ENCODE measurements at regions not wholly inside any gene's neighbourhood (a gene's known extent, or its start where the extent isn't known, plus 50 kb on each side); places are given as distances from the start of the nearest gene placed in this dataset.
A peak's percentile ranks its signal among the peaks of the same experiment; 100 is the strongest.
"Not testable (repeated sequence)": the region's sequence is repeated elsewhere in the genome, so short reads cannot be mapped to it uniquely, and the experiment has no call there.

- H3K4me3 Mint-ChIP-seq; H3K27me3 Mint-ChIP-seq; H3K36me3 Mint-ChIP-seq; H3K9me3 Mint-ChIP-seq (ENCODE audit: low read depth); H3K27ac Mint-ChIP-seq; H3K4me1 Mint-ChIP-seq (ENCODE audit: low read depth): not testable (repeated sequence)
These were observed 101.7 kb upstream of the FBXO28 start for GRCh38 chr1:224012162-224012561.

GRCh38 chr1:224011751-224012150, 102.2 kb upstream of the FBXO28 start:
- not testable (repeated sequence) for H3K27ac Mint-ChIP-seq; H3K4me1 Mint-ChIP-seq (ENCODE audit: low read depth); H3K4me3 Mint-ChIP-seq; H3K9me3 Mint-ChIP-seq (ENCODE audit: low read depth); H3K36me3 Mint-ChIP-seq; H3K27me3 Mint-ChIP-seq

- not testable (repeated sequence) for H3K27me3 Mint-ChIP-seq; H3K27ac Mint-ChIP-seq; H3K9me3 Mint-ChIP-seq (ENCODE audit: low read depth); H3K4me3 Mint-ChIP-seq; H3K4me1 Mint-ChIP-seq (ENCODE audit: low read depth); H3K36me3 Mint-ChIP-seq
These were observed 102.8 kb upstream of the FBXO28 start for GRCh38 chr1:224011153-224011552.

- not testable (repeated sequence) for H3K27ac Mint-ChIP-seq; H3K4me1 Mint-ChIP-seq (ENCODE audit: low read depth); H3K4me3 Mint-ChIP-seq; H3K9me3 Mint-ChIP-seq (ENCODE audit: low read depth); H3K27me3 Mint-ChIP-seq
- peaks cover 11% of the 10 kb centered on the region for H3K36me3 Mint-ChIP-seq
These were observed 107.9 kb upstream of the FBXO28 start for GRCh38 chr1:224005973-224006372.

GRCh38 chr1:224004552-224005315, 109.2 kb upstream of the FBXO28 start:
- not testable (repeated sequence) for H3K9me3 Mint-ChIP-seq (ENCODE audit: low read depth); H3K4me1 Mint-ChIP-seq (ENCODE audit: low read depth); H3K27me3 Mint-ChIP-seq; H3K27ac Mint-ChIP-seq; H3K4me3 Mint-ChIP-seq
- H3K36me3 Mint-ChIP-seq, result peaks cover 11% of the 10 kb centered on the region

- H3K36me3 Mint-ChIP-seq, result peaks cover 11% of the 10 kb centered on the region
- not testable (repeated sequence) for H3K27ac Mint-ChIP-seq; H3K4me1 Mint-ChIP-seq (ENCODE audit: low read depth); H3K4me3 Mint-ChIP-seq; H3K9me3 Mint-ChIP-seq (ENCODE audit: low read depth); H3K27me3 Mint-ChIP-seq
These were observed 110.0 kb upstream of the FBXO28 start for GRCh38 chr1:224003896-224004295.

- not testable (repeated sequence) for H3K27ac Mint-ChIP-seq; H3K9me3 Mint-ChIP-seq (ENCODE audit: low read depth); H3K36me3 Mint-ChIP-seq; H3K4me1 Mint-ChIP-seq (ENCODE audit: low read depth); H3K27me3 Mint-ChIP-seq; H3K4me3 Mint-ChIP-seq
These were observed 112.2 kb upstream of the FBXO28 start for GRCh38 chr1:224001757-224002156.

GRCh38 chr1:223999761-224000160, 114.2 kb upstream of the FBXO28 start:
- not testable (repeated sequence) for H3K36me3 Mint-ChIP-seq; H3K4me1 Mint-ChIP-seq (ENCODE audit: low read depth); H3K9me3 Mint-ChIP-seq (ENCODE audit: low read depth); H3K4me3 Mint-ChIP-seq; H3K27me3 Mint-ChIP-seq; H3K27ac Mint-ChIP-seq

- H3K27ac Mint-ChIP-seq; H3K9me3 Mint-ChIP-seq (ENCODE audit: low read depth); H3K36me3 Mint-ChIP-seq; H3K4me1 Mint-ChIP-seq (ENCODE audit: low read depth); H3K4me3 Mint-ChIP-seq; H3K27me3 Mint-ChIP-seq: not testable (repeated sequence)
These were observed 115.0 kb upstream of the FBXO28 start for GRCh38 chr1:223998676-223999455.

- H3K4me1 Mint-ChIP-seq (ENCODE audit: low read depth); H3K4me3 Mint-ChIP-seq; H3K36me3 Mint-ChIP-seq; H3K27me3 Mint-ChIP-seq; H3K9me3 Mint-ChIP-seq (ENCODE audit: low read depth); H3K27ac Mint-ChIP-seq: not testable (repeated sequence)
These were observed 117.5 kb upstream of the FBXO28 start for GRCh38 chr1:223996376-223996775.

- H3K9me3 Mint-ChIP-seq (ENCODE audit: low read depth); H3K4me1 Mint-ChIP-seq (ENCODE audit: low read depth); H3K36me3 Mint-ChIP-seq; H3K27me3 Mint-ChIP-seq: not testable (repeated sequence)
- Mint-ChIP-seq H3K4me3 (peak overlapping the region; percentile 96), H3K27ac (peak overlapping the region; percentile 98)
These were observed 121.3 kb upstream of the FBXO28 start for GRCh38 chr1:223992456-223993246.

- not testable (repeated sequence) for H3K4me1 Mint-ChIP-seq (ENCODE audit: low read depth); H3K27ac Mint-ChIP-seq; H3K36me3 Mint-ChIP-seq; H3K27me3 Mint-ChIP-seq; H3K9me3 Mint-ChIP-seq (ENCODE audit: low read depth); H3K4me3 Mint-ChIP-seq
These were observed 122.5 kb upstream of the FBXO28 start for GRCh38 chr1:223991297-223991857.

GRCh38 chr1:223961985-223962384, 116.2 kb upstream of the TP53BP2 start:
- not testable (repeated sequence) for H3K27ac Mint-ChIP-seq; H3K9me3 Mint-ChIP-seq (ENCODE audit: low read depth); H3K4me3 Mint-ChIP-seq; H3K4me1 Mint-ChIP-seq (ENCODE audit: low read depth); H3K27me3 Mint-ChIP-seq; H3K36me3 Mint-ChIP-seq

- H3K27ac Mint-ChIP-seq; H3K9me3 Mint-ChIP-seq (ENCODE audit: low read depth); H3K4me1 Mint-ChIP-seq (ENCODE audit: low read depth); H3K36me3 Mint-ChIP-seq; H3K27me3 Mint-ChIP-seq; H3K4me3 Mint-ChIP-seq: not testable (repeated sequence)
These were observed 107.1 kb upstream of the TP53BP2 start for GRCh38 chr1:223952801-223953200.

GRCh38 chr1:223951551-223951950, 105.8 kb upstream of the TP53BP2 start:
- H3K9me3 Mint-ChIP-seq (ENCODE audit: low read depth); H3K4me1 Mint-ChIP-seq (ENCODE audit: low read depth); H3K27ac Mint-ChIP-seq; H3K4me3 Mint-ChIP-seq; H3K27me3 Mint-ChIP-seq; H3K36me3 Mint-ChIP-seq: not testable (repeated sequence)
